ELF-1 (cell line): ENCODE measurements at regions not wholly inside any gene's neighbourhood (a gene's known extent, or its start where the extent isn't known, plus 50 kb on each side); places are given as distances from the start of the nearest gene placed in this dataset.
A peak's percentile ranks its signal among the peaks of the same experiment; 100 is the strongest.

ENCODE experiments used
- DNase-seq: peaks from one replicate; pipeline ENCODE4 v3.0.0-alpha.2; 2016; ENCODE audit warnings: low read depth, low spot score

- no peak for DNase-seq
Observed at GRCh38 chr5:106374956-106375355, 1295.8 kb downstream of the EFNA5 start.

GRCh38 chr5:106368021-106368420 is 1302.7 kb downstream of the EFNA5 start:
- DNase-seq, result no peak

- DNase-seq, result no peak
Observed at GRCh38 chr5:106367281-106367680, 1303.5 kb downstream of the EFNA5 start.

- DNase-seq, result no peak
Observed at GRCh38 chr5:106363578-106363977, 1307.2 kb downstream of the EFNA5 start.

- no peak for DNase-seq
Observed at GRCh38 chr5:106361905-106362304, 1308.8 kb downstream of the EFNA5 start.

GRCh38 chr5:106331415-106331814 is 1339.3 kb downstream of the EFNA5 start:
- DNase-seq, result no peak

- no peak for DNase-seq
Observed at GRCh38 chr5:106324356-106324755, 1346.4 kb downstream of the EFNA5 start.

- DNase-seq, result peak; percentile 14
Observed at GRCh38 chr5:106321242-106321641, 1349.5 kb downstream of the EFNA5 start.

- no peak for DNase-seq
Observed at GRCh38 chr5:106314221-106314824, 1356.4 kb downstream of the EFNA5 start.

GRCh38 chr5:106312360-106312759 is 1358.4 kb downstream of the EFNA5 start:
- no peak for DNase-seq

GRCh38 chr5:106311230-106311915 is 1359.4 kb downstream of the EFNA5 start:
- DNase-seq, result no peak

- no peak for DNase-seq
Observed at GRCh38 chr5:106307265-106307664, 1363.5 kb downstream of the EFNA5 start.

GRCh38 chr5:106306313-106307028 is 1364.3 kb downstream of the EFNA5 start:
- DNase-seq, result no peak

- DNase-seq, result no peak
Observed at GRCh38 chr5:106303911-106304310, 1366.8 kb downstream of the EFNA5 start.

- no peak for DNase-seq
Observed at GRCh38 chr5:106292654-106293053, 1378.1 kb downstream of the EFNA5 start.

GRCh38 chr5:106290841-106291240 is 1379.9 kb downstream of the EFNA5 start:
- DNase-seq, result no peak

- no peak for DNase-seq
Observed at GRCh38 chr5:106288979-106289378, 1381.8 kb downstream of the EFNA5 start.

- no peak for DNase-seq
Observed at GRCh38 chr5:106277540-106278096, 1393.1 kb downstream of the EFNA5 start.

GRCh38 chr5:106269252-106269843 is 1401.4 kb downstream of the EFNA5 start:
- DNase-seq, result no peak

- no peak for DNase-seq
Observed at GRCh38 chr5:106267256-106267655, 1403.5 kb downstream of the EFNA5 start.

- no peak for DNase-seq
Observed at GRCh38 chr5:106262395-106262794, 1408.3 kb downstream of the EFNA5 start.

GRCh38 chr5:106259431-106260090 is 1411.2 kb downstream of the EFNA5 start:
- DNase-seq, result peak; percentile 28
